CD8-positive, alpha-beta memory T cell (primary cell): ENCODE measurements at regions not wholly inside any gene's neighbourhood (a gene's known extent, or its start where the extent isn't known, plus 50 kb on each side); places are given as distances from the start of the nearest gene placed in this dataset.

Source experiments
- CTCF ChIA-PET: fragments of 350-600 bp; sonication (Branson Sonifier 250); formaldehyde crosslinking; loops from one replicate; lab custom pipeline; 2021; ENCODE audit warnings: antibody characterized with exemption; lab: Charles Lee
- POLR2A ChIA-PET: fragments of 350-600 bp; sonication (Branson Sonifier 250); formaldehyde crosslinking; loops from one replicate; lab custom pipeline; 2021; ENCODE audit warnings: antibody characterized with exemption; lab: Charles Lee
- DNase-seq, 5 donors: peaks; one replicate each; pipeline versions ENCODE4 v3.0.0 to v3.0.0-alpha.2; 2020 to 2022; ENCODE audit warnings: mixed read lengths in 1 of 5
- H3K27ac ChIP-seq: one replicate; pipeline ENCODE4 v1.7.0; 2013; ENCODE audit warnings: low read depth, mild to moderate bottlenecking, low read length, moderate library complexity
- H3K27me3 ChIP-seq: 2 replicates; pipeline ENCODE4 v1.7.0; 2013; ENCODE audit warnings: low read length, mild to moderate bottlenecking; ENCODE audit not compliant: insufficient read depth, poor library complexity, severe bottlenecking
- H3K36me3 ChIP-seq: 2 replicates; pipeline ENCODE4 v1.7.0; 2013; ENCODE audit warnings: mild to moderate bottlenecking, low read length, moderate library complexity; ENCODE audit not compliant: insufficient read depth
- H3K4me1 ChIP-seq: 2 replicates; pipeline ENCODE4 v1.7.0; 2013; ENCODE audit warnings: mild to moderate bottlenecking, low read length, moderate library complexity; ENCODE audit not compliant: insufficient read depth
- H3K4me3 ChIP-seq: 2 replicates; pipeline ENCODE4 v1.7.0; 2013; ENCODE audit warnings: mild to moderate bottlenecking, low read length
- H3K9me3 ChIP-seq: 2 replicates; pipeline ENCODE4 v1.7.0; 2013; ENCODE audit warnings: mild to moderate bottlenecking, low read length
- H3K27ac Mint-ChIP-seq, 8 donors: one replicate each; pipeline ENCODE4 v1.8.0; 2020 to 2021; ENCODE audit warnings: mixed read lengths in 8 of 8, mild to moderate bottlenecking in 6 of 8, inconsistent platforms in 3 of 8, moderate library complexity in 3 of 8
- H3K27me3 Mint-ChIP-seq, 2 donors: one replicate each; pipeline ENCODE4 v1.8.0; 2020 to 2021; ENCODE audit warnings: mixed read lengths in 2 of 2, mild to moderate bottlenecking in 1 of 2, moderate library complexity in 1 of 2
- H3K36me3 Mint-ChIP-seq, 3 donors: one replicate each; pipeline ENCODE4 v1.8.0; 2020 to 2021; ENCODE audit warnings: mixed read lengths in 3 of 3, inconsistent platforms in 1 of 3, mild to moderate bottlenecking in 1 of 3
- H3K4me1 Mint-ChIP-seq, 3 donors: one replicate each; pipeline ENCODE4 v1.8.0; 2020 to 2021; ENCODE audit warnings: mixed read lengths in 3 of 3, inconsistent platforms in 1 of 3, mild to moderate bottlenecking in 1 of 3
- H3K4me3 Mint-ChIP-seq, 7 donors: one replicate each; pipeline ENCODE4 v1.8.0; 2020 to 2021; ENCODE audit warnings: mixed read lengths in 7 of 7, mild to moderate bottlenecking in 6 of 7, moderate library complexity in 4 of 7, inconsistent platforms in 2 of 7
- H3K9me3 Mint-ChIP-seq, 5 donors: one replicate each; pipeline ENCODE4 v1.8.0; 2020 to 2022; ENCODE audit warnings: mixed read lengths in 5 of 5, mild to moderate bottlenecking in 3 of 5, moderate library complexity in 2 of 5, inconsistent platforms in 1 of 5

DNA sequence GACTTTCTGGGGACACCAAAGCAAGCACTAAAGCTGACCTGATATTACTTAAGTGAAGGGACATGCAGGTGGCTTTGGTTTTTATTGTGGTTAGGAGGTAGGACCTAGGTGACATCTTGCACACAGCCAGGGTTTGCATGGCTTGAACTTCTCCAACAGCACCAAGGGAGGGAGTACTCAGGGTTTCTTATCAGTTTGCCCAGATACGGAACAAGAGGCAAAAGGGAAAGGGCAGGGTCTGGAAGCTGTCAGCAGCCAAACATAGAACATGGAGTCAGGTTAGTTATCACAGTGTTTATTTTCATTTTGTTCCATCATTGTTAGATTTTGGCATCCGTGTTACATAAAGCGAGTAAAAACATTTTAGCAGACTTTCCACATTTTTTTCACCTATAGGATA is 186.3 kb upstream of the CLEC14A start:
- Histone ChIP-seq H3K4me1 (no peaks in the 10 kb centered on the region), H3K27me3 (no peaks in the 10 kb centered on the region), H3K27ac (no peak overlapping the region), H3K9me3 (no peaks in the 10 kb centered on the region), H3K4me3 (no peak overlapping the region), H3K36me3 (no peaks in the 10 kb centered on the region)
- CTCF ChIA-PET, result no interaction called here
- H3K36me3 Mint-ChIP-seq, result no peaks in the 10 kb centered on the region
- H3K9me3 Mint-ChIP-seq, result peaks cover 10 to 22% (median 14%) of the 10 kb centered on the region in 5 donors
- no peak overlapping the region for H3K27ac Mint-ChIP-seq
- DNase-seq, result no peak
- no peaks in the 10 kb centered on the region for H3K27me3 Mint-ChIP-seq
- no peak overlapping the region for H3K4me3 Mint-ChIP-seq
- POLR2A ChIA-PET, result no interaction called here
- H3K4me1 Mint-ChIP-seq, result no peaks in the 10 kb centered on the region

DNA sequence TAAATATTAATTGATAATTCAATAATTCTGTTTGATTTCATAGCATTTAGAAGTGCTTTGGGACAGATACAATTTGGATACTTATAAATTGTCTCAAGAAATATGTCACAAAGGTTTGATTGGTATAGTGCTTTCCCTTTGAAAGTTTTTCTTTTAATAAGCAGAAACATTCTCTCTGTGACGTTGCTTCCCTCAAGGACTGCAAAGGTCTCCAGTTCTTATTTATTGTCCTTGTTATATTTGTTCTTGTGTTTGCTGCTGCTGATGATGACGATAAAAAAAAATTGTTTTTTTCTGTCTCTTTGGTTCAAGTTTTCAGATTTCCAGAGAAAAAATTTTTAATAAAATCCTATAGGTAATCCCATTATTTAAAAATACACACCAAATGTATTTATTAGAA is 176.3 kb upstream of the CLEC14A start:
- Mint-ChIP-seq H3K9me3 (no peaks in the 10 kb centered on the region), H3K4me3 (no peak overlapping the region), H3K27ac (no peak overlapping the region), H3K36me3 (no peaks in the 10 kb centered on the region), H3K4me1 (no peaks in the 10 kb centered on the region), H3K27me3 (no peaks in the 10 kb centered on the region)
- DNase-seq, result no peak
- H3K36me3 ChIP-seq, result no peaks in the 10 kb centered on the region
- H3K4me3 ChIP-seq, result no peak overlapping the region
- ChIA-PET POLR2A (no interaction called here), CTCF (no interaction called here)
- no peaks in the 10 kb centered on the region for H3K9me3 ChIP-seq
- H3K4me1 ChIP-seq, result no peaks in the 10 kb centered on the region
- H3K27me3 ChIP-seq, result no peaks in the 10 kb centered on the region
- H3K27ac ChIP-seq, result no peak overlapping the region

DNA sequence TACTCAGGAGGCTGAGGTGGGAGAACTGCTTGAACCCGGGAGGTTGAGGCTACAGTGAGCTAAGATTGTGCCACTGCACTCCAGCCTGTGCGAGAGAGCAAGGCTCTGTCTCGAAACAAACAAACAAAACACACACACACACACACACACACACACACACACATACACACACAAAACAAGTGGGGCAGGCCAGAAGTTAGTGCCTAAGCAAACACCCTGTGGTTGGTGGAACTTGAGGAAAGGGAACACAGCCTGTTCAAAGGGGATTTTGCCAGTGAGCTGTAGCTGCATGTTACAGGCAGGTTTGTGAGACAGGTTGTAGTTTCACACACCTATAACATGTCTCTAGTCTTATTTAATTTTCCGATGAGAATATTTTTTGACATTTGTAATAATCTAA is 175.3 kb upstream of the CLEC14A start:
- H3K27me3 Mint-ChIP-seq, result no peaks in the 10 kb centered on the region
- H3K27ac Mint-ChIP-seq, result no peak overlapping the region
- H3K9me3 Mint-ChIP-seq, result peaks cover 0 to 5% (median 0%) of the 10 kb centered on the region in 5 donors
- H3K36me3 Mint-ChIP-seq, result no peaks in the 10 kb centered on the region
- H3K4me3 Mint-ChIP-seq, result no peak overlapping the region
- POLR2A ChIA-PET, result no interaction called here
- no peaks in the 10 kb centered on the region for H3K4me1 Mint-ChIP-seq
- Histone ChIP-seq H3K4me3 (no peak overlapping the region), H3K27ac (no peak overlapping the region), H3K27me3 (no peaks in the 10 kb centered on the region), H3K4me1 (no peaks in the 10 kb centered on the region), H3K36me3 (no peaks in the 10 kb centered on the region), H3K9me3 (no peaks in the 10 kb centered on the region)
- CTCF ChIA-PET, result no interaction called here
- no peak for DNase-seq

DNA sequence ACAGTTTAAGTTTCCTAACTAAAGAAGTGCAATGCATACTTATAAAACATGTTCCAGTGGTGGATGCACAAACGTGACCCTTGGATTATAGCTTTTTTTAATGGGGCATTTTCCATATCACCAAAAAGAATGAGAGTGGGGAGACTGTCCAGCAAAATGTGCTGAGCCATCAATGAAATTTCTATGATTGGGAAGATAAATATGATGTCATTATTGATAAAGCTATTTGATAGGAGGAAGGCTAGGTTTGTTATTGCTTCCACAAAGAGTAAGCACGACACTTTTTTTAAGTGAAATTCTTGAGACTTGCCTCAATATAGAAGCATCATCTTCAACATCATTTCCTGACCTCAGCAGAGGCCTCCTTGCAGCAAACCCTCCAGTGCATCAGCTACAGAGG is 174.6 kb upstream of the CLEC14A start:
- Mint-ChIP-seq H3K27me3 (no peaks in the 10 kb centered on the region), H3K36me3 (no peaks in the 10 kb centered on the region), H3K9me3 (peaks cover 0 to 6% (median 3%) of the 10 kb centered on the region in 5 donors), H3K4me1 (no peaks in the 10 kb centered on the region), H3K4me3 (no peak overlapping the region), H3K27ac (no peak overlapping the region)
- no peak overlapping the region for H3K27ac ChIP-seq
- H3K4me3 ChIP-seq, result no peak overlapping the region
- ChIA-PET CTCF (no interaction called here), POLR2A (no interaction called here)
- no peak for DNase-seq
- H3K4me1 ChIP-seq, result no peaks in the 10 kb centered on the region
- no peaks in the 10 kb centered on the region for H3K27me3 ChIP-seq
- no peaks in the 10 kb centered on the region for H3K36me3 ChIP-seq
- no peaks in the 10 kb centered on the region for H3K9me3 ChIP-seq

DNA sequence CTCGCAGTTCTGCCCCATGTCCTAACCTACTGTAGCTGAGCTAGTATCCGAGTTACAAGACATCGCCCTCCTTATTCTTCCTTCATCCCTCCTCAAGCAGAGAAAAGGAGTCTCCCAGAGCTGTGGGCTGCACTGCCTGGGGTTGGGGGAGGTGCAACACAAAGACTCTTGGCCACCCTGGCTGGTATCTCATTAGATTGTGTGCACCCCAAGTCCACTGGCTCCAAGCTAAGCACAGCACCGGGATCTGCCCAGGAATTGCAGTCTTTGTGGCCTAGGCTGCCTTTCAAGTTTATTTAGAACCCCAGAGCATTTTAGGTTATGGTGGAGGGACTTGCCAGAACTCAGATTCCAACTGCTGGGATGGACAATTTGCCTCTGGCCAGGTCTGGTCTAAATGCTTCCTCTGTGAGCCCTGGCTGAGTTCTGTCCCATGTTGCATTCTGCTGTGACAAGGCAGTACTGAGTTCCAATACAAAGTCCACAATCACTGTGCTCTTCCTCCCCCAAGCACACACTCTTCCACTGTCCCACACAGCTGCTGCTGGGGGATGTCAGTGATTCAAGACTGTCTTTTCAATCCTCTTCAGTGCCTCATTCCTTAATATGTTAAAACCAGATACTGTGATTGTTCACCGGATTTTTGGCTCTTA is 169.6 kb upstream of the CLEC14A start:
- peak overlapping the region in 1 of 8 donors; percentile 32 for H3K27ac Mint-ChIP-seq
- no peaks in the 10 kb centered on the region for H3K27me3 ChIP-seq
- no peak overlapping the region for H3K4me3 Mint-ChIP-seq
- no peaks in the 10 kb centered on the region for H3K36me3 ChIP-seq
- H3K27ac ChIP-seq, result no peak overlapping the region
- no peaks in the 10 kb centered on the region for H3K27me3 Mint-ChIP-seq
- DNase-seq, result no peak
- H3K9me3 ChIP-seq, result no peaks in the 10 kb centered on the region
- H3K4me3 ChIP-seq, result no peak overlapping the region
- CTCF ChIA-PET, result no interaction called here
- no peaks in the 10 kb centered on the region for H3K36me3 Mint-ChIP-seq
- peaks cover 7 to 31% (median 14%) of the 10 kb centered on the region in 5 donors for H3K9me3 Mint-ChIP-seq
- POLR2A ChIA-PET, result no interaction called here
- no peaks in the 10 kb centered on the region for H3K4me1 ChIP-seq
- no peaks in the 10 kb centered on the region for H3K4me1 Mint-ChIP-seq

DNA sequence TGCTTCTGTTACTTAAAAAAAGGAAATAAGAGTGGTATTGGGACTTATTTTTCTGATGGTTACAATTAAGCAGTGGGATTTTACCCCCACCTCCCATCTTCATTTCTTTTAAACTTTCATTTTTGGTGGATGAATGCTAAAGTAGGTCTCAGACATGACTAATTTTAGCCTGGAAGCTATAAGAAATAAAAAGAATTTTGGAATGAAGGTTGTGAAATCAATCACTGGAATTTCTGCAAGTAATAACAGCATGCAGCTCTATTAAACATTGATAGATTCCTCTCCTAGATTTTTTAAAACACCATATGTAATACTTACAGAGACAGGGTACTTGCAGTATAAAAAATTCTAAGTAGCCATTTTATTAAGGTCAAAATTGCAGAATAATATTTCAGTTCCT is 164.2 kb upstream of the CLEC14A start:
- ChIA-PET POLR2A (no interaction called here), CTCF (no interaction called here)
- no peaks in the 10 kb centered on the region for H3K9me3 ChIP-seq
- H3K27ac ChIP-seq, result no peak overlapping the region
- no peak overlapping the region for H3K4me3 ChIP-seq
- H3K4me1 ChIP-seq, result no peaks in the 10 kb centered on the region
- Mint-ChIP-seq H3K4me3 (no peak overlapping the region), H3K27ac (no peak overlapping the region), H3K36me3 (no peaks in the 10 kb centered on the region), H3K9me3 (peaks cover 4 to 25% (median 12%) of the 10 kb centered on the region in 5 donors), H3K27me3 (no peaks in the 10 kb centered on the region), H3K4me1 (no peaks in the 10 kb centered on the region)
- no peaks in the 10 kb centered on the region for H3K36me3 ChIP-seq
- H3K27me3 ChIP-seq, result no peaks in the 10 kb centered on the region
- DNase-seq, result no peak

DNA sequence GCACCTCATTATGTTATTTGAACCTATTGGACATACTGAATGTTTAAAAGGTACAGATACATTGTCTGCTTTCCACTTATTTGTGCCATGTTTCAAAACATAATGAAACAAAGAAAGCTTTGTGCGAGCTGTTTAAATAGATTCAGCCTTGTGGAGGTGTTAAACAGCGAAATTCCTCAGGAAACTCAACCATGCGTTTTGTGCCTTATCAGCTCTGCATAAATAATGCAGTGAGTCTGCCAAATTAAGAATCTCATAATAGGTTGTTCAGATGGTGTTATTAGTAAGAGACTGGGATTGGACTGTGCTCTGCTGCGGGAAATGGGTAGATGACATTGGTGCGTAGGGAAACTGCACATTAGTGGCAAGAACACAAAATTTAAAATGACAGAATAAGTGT is 163.7 kb upstream of the CLEC14A start:
- Mint-ChIP-seq H3K27me3 (no peaks in the 10 kb centered on the region), H3K9me3 (peaks cover 4 to 21% (median 10%) of the 10 kb centered on the region in 5 donors), H3K4me1 (no peaks in the 10 kb centered on the region), H3K36me3 (no peaks in the 10 kb centered on the region), H3K4me3 (no peak overlapping the region), H3K27ac (no peak overlapping the region)
- ChIA-PET CTCF (no interaction called here), POLR2A (no interaction called here)
- Histone ChIP-seq H3K9me3 (no peaks in the 10 kb centered on the region), H3K4me1 (no peaks in the 10 kb centered on the region), H3K36me3 (no peaks in the 10 kb centered on the region), H3K4me3 (no peak overlapping the region), H3K27me3 (no peaks in the 10 kb centered on the region), H3K27ac (no peak overlapping the region)
- DNase-seq, result no peak

DNA sequence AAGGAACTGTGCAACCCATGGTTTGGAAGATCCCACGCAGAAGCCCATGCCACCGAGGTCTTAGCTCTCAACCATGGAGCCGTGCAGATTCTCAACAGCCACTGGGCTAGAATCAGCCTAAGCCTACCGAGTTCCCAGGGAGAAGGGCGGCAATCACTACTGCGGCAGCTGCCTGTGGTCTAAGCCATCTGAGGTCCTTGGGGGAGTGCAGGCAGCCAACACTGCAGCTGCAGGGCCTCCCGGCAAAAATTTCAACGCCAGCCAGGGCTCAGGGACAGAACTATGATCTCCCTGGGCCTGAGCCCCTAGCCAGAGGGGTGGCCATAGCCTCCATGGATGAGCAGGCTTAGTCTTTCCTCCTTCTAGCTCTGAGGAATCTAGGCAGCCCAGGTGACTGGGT is 156.8 kb upstream of the CLEC14A start:
- H3K36me3 Mint-ChIP-seq, result no peaks in the 10 kb centered on the region
- no peaks in the 10 kb centered on the region for H3K36me3 ChIP-seq
- no peak overlapping the region for H3K4me3 Mint-ChIP-seq
- no peak overlapping the region for H3K4me3 ChIP-seq
- H3K9me3 Mint-ChIP-seq, result peaks cover 0 to 3% (median 2%) of the 10 kb centered on the region in 5 donors
- H3K27me3 ChIP-seq, result no peaks in the 10 kb centered on the region
- POLR2A ChIA-PET, result no interaction called here
- H3K4me1 Mint-ChIP-seq, result no peaks in the 10 kb centered on the region
- H3K4me1 ChIP-seq, result no peaks in the 10 kb centered on the region
- no peaks in the 10 kb centered on the region for H3K9me3 ChIP-seq
- peaks cover 0 to 13% of the 10 kb centered on the region in 2 donors for H3K27me3 Mint-ChIP-seq
- CTCF ChIA-PET, result no interaction called here
- no peak overlapping the region for H3K27ac Mint-ChIP-seq
- H3K27ac ChIP-seq, result no peak overlapping the region
- no peak for DNase-seq
